GM12878 (cell line): ENCODE measurements at regions not wholly inside any gene's neighbourhood (a gene's known extent, or its start where the extent isn't known, plus 50 kb on each side); places are given as distances from the start of the nearest gene placed in this dataset.

Experiments used
- ATAC-seq: fragments of 200-7000 bp; cut with Tn5 transposase; 3 replicates; pipeline ENCODE4 v1.9.1; 2020; ENCODE audit warnings: mild to moderate bottlenecking, moderate library complexity
- BruUV-seq: library from RNA; stranded (reverse); fragments of 400-500 nt; replicated peaks from 2 replicates; lab custom pipeline; 2021; lab: Mats Ljungman, UMichigan
- CTCF ChIA-PET: fragments of 300-600 bp; sonication (Branson Sonifier 250); formaldehyde crosslinking; extraction: SDS; loops from one replicate; lab custom pipeline; 2021; ENCODE audit warnings: inconsistent platforms; lab: Yijun Ruan, JAX
- POLR2A ChIA-PET: fragments of 350-600 bp; formaldehyde crosslinking; extraction: SDS; loops from one replicate; lab custom pipeline; 2021; ENCODE audit warnings: inconsistent platforms; lab: Charles Lee
- RAD21 ChIA-PET: fragments of 300-600 bp; sonication (Branson Sonifier 250); formaldehyde crosslinking; loops from one replicate; lab custom pipeline; 2023; ENCODE audit warnings: antibody characterized with exemption; ENCODE audit not compliant: unreplicated experiment; lab: Charles Lee
- SMC1A ChIA-PET: fragments of 300-600 bp; sonication (Branson Sonifier 250); formaldehyde crosslinking; loops from one replicate; lab custom pipeline; 2023; ENCODE audit not compliant: unreplicated experiment, uncharacterized antibody; lab: Charles Lee
- DNase-seq: peaks from one replicate; pipeline ENCODE4 v3.0.0-alpha.2; 2011; ENCODE audit warnings: low read depth, low spot score
- FAIRE-seq: peaks from 3 replicates; lab custom pipeline; 2011; peaks lifted over from hg19 to GRCh38; lab: Jason Lieb, UNC
- H2AFZ ChIP-seq: 2 replicates; pipeline ENCODE4 v1.6.0; 2011; ENCODE audit warnings: low read depth, low read length, control low read depth; ENCODE audit not compliant: control insufficient read depth
- H3K27ac ChIP-seq: 2 replicates; pipeline ENCODE4 v1.5.1; 2011; ENCODE audit warnings: control low read depth; ENCODE audit not compliant: control insufficient read depth, insufficient read depth
- H3K27me3 ChIP-seq, 2 experiments: replicated peaks in 1 of 2; 2 replicates each; pipeline versions ENCODE4 v1.6.0 to v1.6.1; 2011; ENCODE audit warnings: low read length in 1 of 2; ENCODE audit not compliant: control insufficient read depth in 2 of 2, insufficient read depth in 2 of 2
- H3K36me3 ChIP-seq, 2 experiments: 2 replicates each; pipeline ENCODE4 v1.5.1; 2011; ENCODE audit warnings: low read length in 1 of 2; ENCODE audit not compliant: control insufficient read depth in 2 of 2, insufficient read depth in 2 of 2
- H3K4me1 ChIP-seq: 2 replicates; pipeline ENCODE4 v1.6.1; 2011; ENCODE audit warnings: mild to moderate bottlenecking, low read length, moderate library complexity, mixed read lengths; ENCODE audit not compliant: control insufficient read depth, insufficient read depth
- H3K4me2 ChIP-seq: 2 replicates; pipeline ENCODE4 v1.6.0; 2011; ENCODE audit warnings: control low read depth; ENCODE audit not compliant: control insufficient read depth, insufficient read depth
- H3K4me3 ChIP-seq: fragments of 200-600 bp; sonication (generic); 2 replicates; pipeline ENCODE4 v1.5.1; 2016
- H3K79me2 ChIP-seq: 2 replicates; pipeline ENCODE4 v1.6.0; 2011; ENCODE audit warnings: low read length; ENCODE audit not compliant: control insufficient read depth, insufficient read depth
- H3K9ac ChIP-seq: 2 replicates; pipeline ENCODE4 v1.8.0; 2011; ENCODE audit warnings: low read length, control low read depth, mixed read lengths; ENCODE audit not compliant: control insufficient read depth, insufficient read depth
- H3K9me3 ChIP-seq: replicated peaks from 3 replicates; pipeline ENCODE4 v1.5.1; 2011; ENCODE audit warnings: mild to moderate bottlenecking, low read length; ENCODE audit not compliant: control insufficient read depth, insufficient read depth
- H4K20me1 ChIP-seq: 2 replicates; pipeline ENCODE4 v1.6.0; 2011; ENCODE audit not compliant: control insufficient read depth, insufficient read depth
- BHLHE40 ChIP-seq, 2 experiments: fragments of 450-650 bp in 1 of 2; IDR thresholded peaks; 2 replicates each; pipeline ENCODE4 v1.6.1; 2011 to 2017; ENCODE audit warnings: low read depth in 2 of 2, borderline replicate concordance in 1 of 2, improper control_type of control experiment in 1 of 2, low read length in 1 of 2, mild to moderate bottlenecking in 1 of 2
- EZH2 ChIP-seq: IDR thresholded peaks from 2 replicates; pipeline ENCODE4 v1.6.1; 2012; ENCODE audit warnings: low read depth, mild to moderate bottlenecking, control low read depth, inconsistent platforms, low read length, borderline replicate concordance; ENCODE audit not compliant: control insufficient read depth
- FOXK2 ChIP-seq: fragments of 450-650 bp; IDR thresholded peaks from 2 replicates; pipeline ENCODE4 v1.6.1; 2017; ENCODE audit warnings: mild to moderate bottlenecking, moderate library complexity
- GABPA ChIP-seq: IDR thresholded peaks from 2 replicates; pipeline ENCODE4 v1.6.1; 2014; ENCODE audit warnings: antibody characterized with exemption, low read depth, mild to moderate bottlenecking, inconsistent platforms
- GATAD2B ChIP-seq: fragments of 450-650 bp; conservative IDR thresholded peaks from 2 replicates; pipeline ENCODE4 v1.6.1; 2017; ENCODE audit warnings: low read depth, mild to moderate bottlenecking, moderate library complexity
- IRF5 ChIP-seq: fragments of 450-650 bp; IDR thresholded peaks from 2 replicates; pipeline ENCODE4 v1.6.1; 2017; ENCODE audit warnings: borderline replicate concordance
- KAT2A ChIP-seq: conservative IDR thresholded peaks from 2 replicates; pipeline ENCODE4 v1.6.1; 2011; ENCODE audit warnings: low read depth, low read length; ENCODE audit not compliant: control insufficient read depth
- KLF5 ChIP-seq: fragments of 450-650 bp; IDR thresholded peaks from 2 replicates; pipeline ENCODE4 v1.6.1; 2014; ENCODE audit warnings: mild to moderate bottlenecking; ENCODE audit not compliant: partially characterized antibody
- NBN ChIP-seq: fragments of 450-650 bp; IDR thresholded peaks from 2 replicates; pipeline ENCODE4 v1.6.1; 2016
- NFYA ChIP-seq: IDR thresholded peaks from 2 replicates; pipeline ENCODE4 v1.6.1; 2011; ENCODE audit warnings: low read depth, mild to moderate bottlenecking, low read length, improper control_type of control experiment, borderline replicate concordance
- NR2F1 ChIP-seq: fragments of 450-650 bp; conservative IDR thresholded peaks from 2 replicates; pipeline ENCODE4 v1.6.1; 2017; ENCODE audit warnings: mild to moderate bottlenecking
- SRF ChIP-seq, 2 experiments: IDR thresholded peaks; 2 replicates each; pipeline ENCODE4 v1.6.1; 2011; ENCODE audit warnings: low read depth in 2 of 2, low read length in 2 of 2, mild to moderate bottlenecking in 1 of 2, moderate library complexity in 1 of 2
- TAF1 ChIP-seq: IDR thresholded peaks from 2 replicates; pipeline ENCODE4 v1.6.1; 2011; ENCODE audit warnings: mild to moderate bottlenecking, low read depth, low read length, borderline replicate concordance
- TCF12 ChIP-seq: IDR thresholded peaks from 2 replicates; pipeline ENCODE4 v1.6.1; 2011; ENCODE audit warnings: low read depth, mild to moderate bottlenecking, low read length
- WGBS: methylation state at CpG from one replicate; pipeline ENCODE4 v1.1.6; 2016; ENCODE audit warnings: low lambda C conversion rate; ENCODE audit not compliant: insufficient replicate concordance, insufficient coverage; ENCODE audit errors: missing lambda C conversion rate; 5-methylcytosine and 5-hydroxymethylcytosine counted together
- in situ Hi-C: fragments of 300-500 bp; cut with MboI; formaldehyde crosslinking; loops from 9 replicates; pipeline ENCODE4 v1.14.3; 2018; ENCODE audit warnings: mixed read lengths
- intact Hi-C: fragments of 100-400 bp; cut with micrococcal nuclease; formaldehyde crosslinking; loops from one replicate; pipeline ENCODE4 v1.14.2; 2022; ENCODE audit not compliant: unreplicated experiment
- TF ChIP-seq, protein P1 (sequence below): fragments of 450-650 bp; conservative IDR thresholded peaks from 2 replicates; pipeline ENCODE4 v1.6.1; 2017; ENCODE audit warnings: mild to moderate bottlenecking, moderate library complexity

- Histone ChIP-seq H3K9me3 (no peaks in the 10 kb centered on the region), H3K4me1 (no peaks in the 10 kb centered on the region), H3K4me3 (no peak overlapping the region), H2AFZ (no peak overlapping the region), H3K27ac (no peak overlapping the region), H4K20me1 (no peaks in the 10 kb centered on the region), H3K27me3 (no peaks in the 10 kb centered on the region), H3K79me2 (no peaks in the 10 kb centered on the region), H3K36me3 (no peaks in the 10 kb centered on the region), H3K4me2 (no peak overlapping the region), H3K9ac (no peak overlapping the region)
- FAIRE-seq = no peak
- WGBS = 0% methylated on average over 3 of the region's 3 CpGs
- SMC1A ChIA-PET = no interaction called here
- DNase-seq = no peak
- TF ChIP-seq EZH2 (no peak), NR2F1 (no peak), TAF1 (no peak), GABPA (no peak), IRF5 (no peak), SRF (IDR thresholded peaks at IDR 0.05; ENCODE audit: low read depth in 2 of 2, low read length in 2 of 2) (no peak), NBN (no peak), GATAD2B (no peak), NFYA (no peak), BHLHE40 (IDR thresholded peaks at IDR 0.05; ENCODE audit: borderline replicate concordance in 1 of 2, low read depth in 2 of 2, low read length in 1 of 2) (no peak), TCF12 (no peak), KAT2A (no peak), FOXK2 (no peak), KLF5 (no peak)
- TF ChIP-seq, protein P1, sequence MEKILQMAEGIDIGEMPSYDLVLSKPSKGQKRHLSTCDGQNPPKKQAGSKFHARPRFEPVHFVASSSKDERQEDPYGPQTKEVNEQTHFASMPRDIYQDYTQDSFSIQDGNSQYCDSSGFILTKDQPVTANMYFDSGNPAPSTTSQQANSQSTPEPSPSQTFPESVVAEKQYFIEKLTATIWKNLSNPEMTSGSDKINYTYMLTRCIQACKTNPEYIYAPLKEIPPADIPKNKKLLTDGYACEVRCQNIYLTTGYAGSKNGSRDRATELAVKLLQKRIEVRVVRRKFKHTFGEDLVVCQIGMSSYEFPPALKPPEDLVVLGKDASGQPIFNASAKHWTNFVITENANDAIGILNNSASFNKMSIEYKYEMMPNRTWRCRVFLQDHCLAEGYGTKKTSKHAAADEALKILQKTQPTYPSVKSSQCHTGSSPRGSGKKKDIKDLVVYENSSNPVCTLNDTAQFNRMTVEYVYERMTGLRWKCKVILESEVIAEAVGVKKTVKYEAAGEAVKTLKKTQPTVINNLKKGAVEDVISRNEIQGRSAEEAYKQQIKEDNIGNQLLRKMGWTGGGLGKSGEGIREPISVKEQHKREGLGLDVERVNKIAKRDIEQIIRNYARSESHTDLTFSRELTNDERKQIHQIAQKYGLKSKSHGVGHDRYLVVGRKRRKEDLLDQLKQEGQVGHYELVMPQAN = no peak
- CTCF ChIA-PET = no interaction called here
- BruUV-seq = no TSS peak
- POLR2A ChIA-PET = no interaction called here
- in situ Hi-C loops (no loop called here), intact Hi-C loops (no loop called here)
- no peak for ATAC-seq
- RAD21 ChIA-PET = no interaction called here
Measured at GRCh38 chr4:116953947-116954346, 131.4 kb downstream of the TRAM1L1 start.
